Omental fat pad (tissue), 3 donors: ENCODE measurements at regions not wholly inside any gene's neighbourhood (a gene's known extent, or its start where the extent isn't known, plus 50 kb on each side); places are given as distances from the start of the nearest gene placed in this dataset.

ENCODE experiments used
- ATAC-seq: fragments of 150-250 bp; one replicate; pipeline ENCODE4 v1.9.1; 2016; ENCODE audit warnings: mild to moderate bottlenecking, moderate library complexity; ENCODE audit not compliant: low FRiP score
- DNase-seq: peaks from one replicate; pipeline ENCODE4 v3.0.0-alpha.2; 2019; ENCODE audit warnings: low spot score
- CTCF ChIP-seq, 3 donors: fragments of 450-650 bp; IDR thresholded peaks; one replicate each; pipeline ENCODE4 v1.5.1; 2016 to 2017; ENCODE audit warnings: antibody characterized with exemption in 3 of 3, mild to moderate bottlenecking in 3 of 3, moderate library complexity in 2 of 3

GRCh38 chr3:186465508-186465907 is 78.7 kb downstream of the CRYGS start:
- no peak for TF ChIP-seq CTCF (IDR thresholded peaks at IDR 0.05)
- ATAC-seq (no peak), DNase-seq (no peak)

- DNase-seq (no peak), ATAC-seq (no peak)
- no peak for TF ChIP-seq CTCF (IDR thresholded peaks at IDR 0.05)
These were observed 79.6 kb downstream of the CRYGS start for GRCh38 chr3:186464424-186465093.

GRCh38 chr3:186461141-186461540 is 83.0 kb downstream of the CRYGS start:
- no peak for ATAC-seq
- DNase-seq: no peak
- no peak for TF ChIP-seq CTCF (IDR thresholded peaks at IDR 0.05)

- TF ChIP-seq CTCF (IDR thresholded peaks at IDR 0.05): no peak
- no peak for ATAC-seq
- DNase-seq: no peak
These were observed 85.1 kb downstream of the CRYGS start for GRCh38 chr3:186459108-186459467.

GRCh38 chr3:186458306-186459107 is 85.7 kb downstream of the CRYGS start:
- ATAC-seq (no peak), DNase-seq (no peak)
- no peak for TF ChIP-seq CTCF (IDR thresholded peaks at IDR 0.05)

GRCh38 chr3:186457236-186457635 is 86.9 kb downstream of the CRYGS start:
- no peak for DNase-seq
- TF ChIP-seq CTCF (IDR thresholded peaks at IDR 0.05): no peak
- ATAC-seq: no peak

- no peak for DNase-seq
- ATAC-seq: no peak
- TF ChIP-seq CTCF (IDR thresholded peaks at IDR 0.05): no peak
These were observed 87.4 kb downstream of the CRYGS start for GRCh38 chr3:186456731-186457191.
